AML-193 (cell line): ENCODE measurements at regions not wholly inside any gene's neighbourhood (a gene's known extent, or its start where the extent isn't known, plus 50 kb on each side); places are given as distances from the start of the nearest gene placed in this dataset.

Source experiments
- DNase-seq, 2 experiments: peaks; one replicate each; lab custom pipeline; 2025; lab: John Stamatoyannopoulos, UW

DNA sequence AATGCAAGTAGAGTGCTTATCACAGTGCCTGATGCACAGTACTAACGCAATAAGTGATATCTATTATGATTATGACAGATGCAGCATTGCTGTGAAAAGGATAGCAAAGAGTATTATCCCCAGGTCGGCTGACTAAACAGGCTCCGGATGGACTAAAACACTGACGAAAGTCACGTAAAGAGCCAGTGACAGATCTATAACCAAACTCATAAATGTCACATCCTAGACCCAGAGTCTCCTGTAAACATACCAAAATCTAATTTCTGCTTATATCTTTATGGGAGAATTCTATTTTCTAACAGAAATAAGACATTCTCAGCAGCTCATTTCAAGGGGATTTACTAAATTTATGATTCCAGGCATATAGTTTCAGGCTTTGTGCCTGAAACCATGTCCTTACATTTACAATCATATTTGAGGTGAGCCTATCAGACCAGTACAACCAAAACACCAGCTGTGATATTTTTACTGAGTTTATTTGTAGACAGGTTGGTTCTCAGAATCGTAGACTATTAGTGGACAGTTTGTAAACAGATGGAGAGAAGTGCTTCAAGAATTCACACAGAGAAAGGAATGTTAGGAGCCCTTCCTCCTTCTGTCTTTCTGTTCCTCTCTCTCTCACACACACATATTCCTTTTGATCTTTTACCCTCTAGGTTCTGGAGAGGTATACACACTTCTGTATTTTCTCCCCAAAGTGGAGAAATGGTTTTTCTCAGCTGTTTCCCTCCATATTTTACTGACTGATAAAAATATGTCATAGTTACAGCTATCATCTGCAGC lies 52.4 kb upstream of the WDR26 start:
- no peak for DNase-seq

- no peak for DNase-seq
Measured at GRCh38 chr1:224488806-224489499, 54.4 kb upstream of the WDR26 start.

GRCh38 chr1:224489534-224490365 lies 55.2 kb upstream of the WDR26 start:
- DNase-seq = no peak

GRCh38 chr1:224490549-224491537 lies 56.2 kb upstream of the WDR26 start:
- DNase-seq = no peak

GRCh38 chr1:224492015-224492414 lies 57.4 kb upstream of the WDR26 start:
- DNase-seq = no peak

- DNase-seq = no peak
Measured at GRCh38 chr1:224492632-224493031, 58.0 kb upstream of the WDR26 start.

DNA sequence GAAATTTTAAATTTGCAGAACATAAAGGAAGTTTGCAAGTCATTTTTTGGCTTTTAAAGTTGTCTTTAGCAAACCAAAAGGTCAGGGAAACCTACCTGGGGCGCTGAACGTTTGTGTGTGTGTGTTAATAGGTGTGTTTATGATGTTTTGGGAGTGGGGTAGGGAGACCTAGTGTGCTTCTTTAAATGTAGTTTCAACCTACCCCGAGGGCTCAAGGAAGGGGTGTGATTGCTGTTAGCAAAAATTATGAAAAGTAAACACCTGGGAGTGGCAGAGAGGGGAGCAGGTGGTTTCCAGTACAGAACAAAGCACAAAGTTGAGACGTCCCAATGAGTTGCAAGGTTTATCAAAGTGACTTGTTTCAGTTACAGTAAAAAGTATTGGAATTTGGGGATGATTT lies 58.7 kb upstream of the WDR26 start:
- no peak for DNase-seq

- no peak for DNase-seq
Measured at GRCh38 chr1:224494343-224494742, 59.7 kb upstream of the WDR26 start.

DNA sequence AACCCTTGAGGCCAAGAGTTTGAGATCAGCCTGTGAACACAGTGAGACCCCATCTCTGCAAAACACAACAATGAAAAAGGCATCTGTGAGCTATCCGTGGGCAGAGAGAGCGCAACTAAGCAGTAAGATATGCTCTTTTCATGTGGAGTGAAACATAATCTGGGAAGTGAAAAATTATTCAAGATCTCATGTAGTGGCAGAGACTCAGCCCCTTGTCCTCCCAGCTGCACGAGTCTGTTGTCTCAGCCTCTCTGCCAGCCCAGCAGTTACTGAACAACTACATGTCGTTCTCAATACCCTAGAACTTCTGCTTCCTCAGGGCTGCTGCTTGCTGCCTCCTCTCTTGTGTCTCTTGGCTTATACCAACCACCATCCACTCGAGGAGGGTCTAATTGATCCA lies 61.3 kb upstream of the WDR26 start:
- no peak for DNase-seq

- DNase-seq = no peak
Measured at GRCh38 chr1:224496826-224497225, 62.2 kb upstream of the WDR26 start.

DNA sequence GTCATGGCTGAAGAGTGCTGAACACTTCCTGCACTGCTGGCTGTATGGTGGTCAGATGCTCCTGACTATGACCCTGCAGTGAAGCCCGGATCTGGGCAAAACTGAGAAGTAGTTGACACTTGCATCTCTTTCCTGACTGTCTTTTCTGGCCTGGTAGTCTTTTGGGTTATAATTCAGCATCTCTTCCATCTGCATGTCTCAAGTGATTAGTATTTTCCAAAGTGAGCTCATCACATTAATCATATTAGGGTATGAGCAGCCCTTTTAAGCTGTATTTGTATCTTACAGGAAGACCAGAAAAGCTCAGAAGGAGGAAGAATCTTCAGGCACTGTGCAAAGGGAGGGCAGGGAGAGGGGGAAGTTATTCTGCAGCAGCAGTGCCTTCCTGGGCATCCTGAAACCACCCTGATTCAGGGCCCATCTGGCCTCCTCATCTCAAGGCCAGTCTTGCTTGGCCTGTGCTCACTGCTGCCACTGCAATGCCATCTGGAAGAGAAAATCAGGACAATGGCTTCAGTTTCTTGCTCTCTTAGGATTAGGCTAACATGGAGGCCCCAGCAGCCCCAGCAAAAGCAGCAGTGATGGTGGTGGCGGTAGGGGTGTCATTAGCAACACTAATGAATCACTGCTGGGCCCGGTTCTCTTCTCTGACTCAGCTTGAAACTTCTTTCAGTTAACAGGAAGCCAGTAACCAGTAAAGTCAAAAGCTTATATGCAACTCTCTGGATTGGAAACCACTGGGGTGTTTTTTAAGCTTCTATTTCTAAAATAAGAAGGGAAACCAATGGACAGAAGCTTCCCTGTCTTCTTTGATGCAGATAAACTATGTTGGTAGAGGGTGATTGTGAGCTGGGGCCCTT lies 63.3 kb upstream of the WDR26 start:
- DNase-seq = peak; percentile 59 to 68

DNA sequence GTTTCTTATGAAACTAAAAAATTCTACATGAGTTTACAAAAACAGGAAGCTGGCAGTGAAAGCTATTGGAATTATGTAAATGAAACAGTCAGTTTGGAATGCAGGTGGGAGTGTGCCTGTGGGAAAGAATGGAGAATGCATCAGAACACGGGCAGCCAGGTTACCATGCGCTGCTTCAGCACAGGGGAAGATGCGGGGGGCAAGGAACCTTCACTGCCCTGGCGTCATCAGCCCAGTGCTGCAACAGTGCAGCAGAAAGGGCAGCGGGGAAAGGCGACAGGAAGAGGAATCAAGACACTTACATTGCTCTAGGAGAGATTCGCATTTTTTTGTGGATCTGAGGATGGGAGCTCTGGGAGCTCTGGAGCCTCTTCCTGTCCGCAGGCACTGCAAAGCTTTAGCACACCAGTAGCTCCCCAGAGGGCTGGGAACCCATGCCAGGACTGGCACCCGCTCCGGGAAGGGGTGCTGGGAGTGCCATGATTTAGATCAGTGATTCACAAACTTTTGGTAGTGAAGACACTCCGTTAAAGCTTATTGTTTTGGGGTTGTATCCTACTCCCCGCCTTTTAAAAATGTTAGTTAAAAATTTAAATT lies 64.1 kb upstream of the WDR26 start:
- DNase-seq = peak; percentile 18 to 39

DNA sequence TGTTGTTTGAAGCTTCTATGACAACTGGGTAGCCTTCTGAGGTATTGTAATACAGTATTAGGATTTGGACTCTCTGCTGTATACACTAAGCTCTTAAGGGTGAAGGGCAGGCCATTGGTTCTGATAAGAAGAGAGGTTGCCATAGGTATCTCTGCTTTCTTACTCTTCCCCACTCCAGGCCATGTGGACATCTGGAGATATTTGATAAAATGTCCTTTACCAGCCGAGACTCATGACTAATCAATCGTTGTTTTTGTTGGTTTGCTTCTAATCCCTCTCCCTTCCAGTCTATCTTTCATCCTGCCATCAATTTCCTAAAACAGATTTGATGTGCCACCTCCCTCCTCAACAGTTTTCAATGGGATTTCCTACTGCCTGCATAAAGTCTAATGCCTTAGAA lies 64.6 kb upstream of the WDR26 start:
- no peak for DNase-seq

DNA sequence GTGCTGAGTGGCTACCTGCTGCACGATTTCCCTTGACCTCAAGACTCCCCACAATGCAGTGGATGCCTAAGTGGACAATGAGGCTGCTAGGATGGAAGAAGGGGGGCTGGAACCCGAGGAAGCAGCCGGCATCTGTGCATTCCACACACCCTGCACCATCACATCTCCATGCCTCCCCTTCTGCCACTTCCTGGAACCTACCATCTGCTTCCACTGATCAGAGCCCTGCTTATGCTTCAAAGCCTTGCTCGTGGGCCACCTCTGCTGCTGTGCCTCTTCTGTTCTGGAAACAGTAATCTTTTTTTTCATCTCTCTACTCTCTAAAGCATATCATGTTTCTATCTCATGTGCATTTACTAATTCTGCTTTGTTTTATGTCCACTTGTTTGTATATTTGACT lies 66.2 kb upstream of the WDR26 start:
- no peak for DNase-seq

- DNase-seq = no peak
Measured at GRCh38 chr1:224501836-224502235, 67.2 kb upstream of the WDR26 start.

- DNase-seq = peak in 1 of 2 experiments; percentile 41
Measured at GRCh38 chr1:224502459-224503160, 68.0 kb upstream of the WDR26 start.

GRCh38 chr1:224503161-224504118 lies 68.8 kb upstream of the WDR26 start:
- peak; percentile 86 to 94 for DNase-seq
